Right lung (tissue), 2 donors: ENCODE measurements at regions not wholly inside any gene's neighbourhood (a gene's known extent, or its start where the extent isn't known, plus 50 kb on each side); places are given as distances from the start of the nearest gene placed in this dataset.
"Not testable (repeated sequence)": the region's sequence is repeated elsewhere in the genome, so short reads cannot be mapped to it uniquely, and the experiment has no call there.

Experiments
- DNase-seq, 2 donors: peaks; one replicate each; pipeline ENCODE4 v3.0.0-alpha.2; 2013

GRCh38 chr2:47653902-47654789 lies 83.4 kb upstream of the KCNK12 start:
- peak; percentile 28 to 29 for DNase-seq

GRCh38 chr2:47653036-47653435 lies 82.3 kb upstream of the KCNK12 start:
- DNase-seq, result no peak

GRCh38 chr2:47652061-47652690 lies 81.4 kb upstream of the KCNK12 start:
- no peak for DNase-seq

- DNase-seq, result no peak
Measured at GRCh38 chr2:47651296-47651695, 80.5 kb upstream of the KCNK12 start.

- no peak for DNase-seq
Measured at GRCh38 chr2:47650001-47650535, 79.3 kb upstream of the KCNK12 start.

- no peak for DNase-seq
Measured at GRCh38 chr2:47645246-47645645, 74.5 kb upstream of the KCNK12 start.

GRCh38 chr2:47644351-47644750 lies 73.6 kb upstream of the KCNK12 start:
- no peak for DNase-seq

- no peak for DNase-seq
Measured at GRCh38 chr2:47641366-47641765, 70.6 kb upstream of the KCNK12 start.

- no peak for DNase-seq
Measured at GRCh38 chr2:47640356-47640755, 69.6 kb upstream of the KCNK12 start.

GRCh38 chr2:47639467-47639866 lies 68.7 kb upstream of the KCNK12 start:
- DNase-seq, result no peak

GRCh38 chr2:47638430-47638829 lies 67.6 kb upstream of the KCNK12 start:
- no peak for DNase-seq

- DNase-seq, result no peak
Measured at GRCh38 chr2:47636596-47637264, 65.9 kb upstream of the KCNK12 start.

- DNase-seq, result no peak
Measured at GRCh38 chr2:47636176-47636575, 65.4 kb upstream of the KCNK12 start.

- no peak for DNase-seq
Measured at GRCh38 chr2:47632754-47633153, 62.0 kb upstream of the KCNK12 start.

- no peak for DNase-seq
Measured at GRCh38 chr2:47631792-47632398, 61.1 kb upstream of the KCNK12 start.

- DNase-seq, result no peak
Measured at GRCh38 chr2:47631306-47631705, 60.5 kb upstream of the KCNK12 start.

GRCh38 chr2:47629501-47630460 lies 59.0 kb upstream of the KCNK12 start:
- DNase-seq, result no peak

GRCh38 chr2:47628904-47629303 lies 58.1 kb upstream of the KCNK12 start:
- DNase-seq, result no peak

- DNase-seq, result no peak
Measured at GRCh38 chr2:47626664-47627063, 55.9 kb upstream of the KCNK12 start.

GRCh38 chr2:47623140-47623539 lies 52.4 kb upstream of the KCNK12 start:
- DNase-seq, result not testable (repeated sequence)
